ENCODE measurements at regions not wholly inside any gene's neighbourhood (a gene's known extent, or its start where the extent isn't known, plus 50 kb on each side); places are given as distances from the start of the nearest gene placed in this dataset.

- DNase-seq = no peak
These were observed 110.2 kb upstream of the IVNS1ABP start for GRCh38 chr1:185427264-185427663.

GRCh38 chr1:185426848-185427247, 109.8 kb upstream of the IVNS1ABP start:
- no peak for DNase-seq

- no peak for DNase-seq
These were observed 108.1 kb upstream of the IVNS1ABP start for GRCh38 chr1:185425163-185425562.

GRCh38 chr1:185421485-185422107, 104.6 kb upstream of the IVNS1ABP start:
- DNase-seq = no peak

- DNase-seq = no peak
These were observed 103.6 kb upstream of the IVNS1ABP start for GRCh38 chr1:185420588-185421081.

GRCh38 chr1:185419718-185420117, 102.7 kb upstream of the IVNS1ABP start:
- no peak for DNase-seq

GRCh38 chr1:185418472-185418871, 101.4 kb upstream of the IVNS1ABP start:
- no peak for DNase-seq

- no peak for DNase-seq
These were observed 95.5 kb upstream of the IVNS1ABP start for GRCh38 chr1:185412385-185413087.

GRCh38 chr1:185409763-185410528, 92.9 kb upstream of the IVNS1ABP start:
- DNase-seq = no peak

GRCh38 chr1:185409345-185409744, 92.3 kb upstream of the IVNS1ABP start:
- DNase-seq = no peak

- no peak for DNase-seq
These were observed 91.7 kb upstream of the IVNS1ABP start for GRCh38 chr1:185408700-185409270.

GRCh38 chr1:185406691-185407009, 89.6 kb upstream of the IVNS1ABP start:
- DNase-seq = no peak

- DNase-seq = no peak
These were observed 89.1 kb upstream of the IVNS1ABP start for GRCh38 chr1:185406006-185406690.

- DNase-seq = no peak
These were observed 88.0 kb upstream of the IVNS1ABP start for GRCh38 chr1:185404907-185405568.

- DNase-seq = no peak
These were observed 87.2 kb upstream of the IVNS1ABP start for GRCh38 chr1:185404291-185404690.

- DNase-seq = no peak
These were observed 85.9 kb upstream of the IVNS1ABP start for GRCh38 chr1:185402930-185403329.

- DNase-seq = no peak
These were observed 84.0 kb upstream of the IVNS1ABP start for GRCh38 chr1:185401019-185401418.

- no peak for DNase-seq
These were observed 83.0 kb upstream of the IVNS1ABP start for GRCh38 chr1:185400052-185400451.

GRCh38 chr1:185398599-185398998, 81.6 kb upstream of the IVNS1ABP start:
- DNase-seq = no peak

- no peak for DNase-seq
These were observed 81.0 kb upstream of the IVNS1ABP start for GRCh38 chr1:185398022-185398421.

- no peak for DNase-seq
These were observed 80.1 kb upstream of the IVNS1ABP start for GRCh38 chr1:185397183-185397582.

- DNase-seq = no peak
These were observed 79.1 kb upstream of the IVNS1ABP start for GRCh38 chr1:185396126-185396525.

Data from NCI-H1092 treated with DMSO at 0.1 percent for 48 hours (cell line).